Mesenchymal stem cell (in vitro differentiated cells and primary cell): ENCODE measurements at regions not wholly inside any gene's neighbourhood (a gene's known extent, or its start where the extent isn't known, plus 50 kb on each side); places are given as distances from the start of the nearest gene placed in this dataset.

Experiments
- DNase-seq: peaks from one replicate; pipeline ENCODE4 v3.0.0-alpha.2; 2013
- H2AFZ ChIP-seq: one replicate; pipeline ENCODE4 v1.6.1; 2013; ENCODE audit warnings: low read depth, mild to moderate bottlenecking, control low read depth, inconsistent platforms, low read length, moderate library complexity
- H2AK5ac ChIP-seq: 2 replicates; pipeline ENCODE4 v1.6.1; 2013; ENCODE audit warnings: low read length, moderate library complexity, mild to moderate bottlenecking, inconsistent platforms; ENCODE audit not compliant: severe bottlenecking
- H2BK120ac ChIP-seq: one replicate; pipeline ENCODE4 v1.6.1; 2013; ENCODE audit warnings: low read depth, mild to moderate bottlenecking, inconsistent platforms, low read length, moderate library complexity
- H2BK12ac ChIP-seq, 2 experiments: one replicate each; pipeline ENCODE4 v1.6.1; 2013; ENCODE audit warnings: inconsistent platforms in 2 of 2, low read length in 2 of 2, mild to moderate bottlenecking in 2 of 2, moderate library complexity in 2 of 2, control low read depth in 1 of 2
- H2BK15ac ChIP-seq: one replicate; pipeline ENCODE4 v1.6.1; 2013; ENCODE audit warnings: mild to moderate bottlenecking, low read depth, inconsistent platforms; ENCODE audit not compliant: poor library complexity, severe bottlenecking
- H2BK5ac ChIP-seq: 2 replicates; pipeline ENCODE4 v1.6.1; 2013; ENCODE audit warnings: low read depth, mild to moderate bottlenecking, low read length, control low read depth, inconsistent platforms; ENCODE audit not compliant: poor library complexity, severe bottlenecking
- H3K14ac ChIP-seq, 2 experiments: one replicate each; pipeline ENCODE4 v1.6.1; 2013; ENCODE audit warnings: inconsistent platforms in 2 of 2, low read length in 2 of 2, control low read depth in 1 of 2, mild to moderate bottlenecking in 1 of 2, moderate library complexity in 1 of 2
- H3K18ac ChIP-seq, 2 experiments: one replicate each; pipeline ENCODE4 v1.6.1; 2013; ENCODE audit warnings: inconsistent platforms in 2 of 2, low read length in 2 of 2, control low read depth in 1 of 2, low read depth in 1 of 2, mild to moderate bottlenecking in 1 of 2
- H3K23ac ChIP-seq, 2 experiments: one replicate each; pipeline ENCODE4 v1.6.1; 2013; ENCODE audit warnings: inconsistent platforms in 2 of 2, low read length in 2 of 2, mild to moderate bottlenecking in 2 of 2, moderate library complexity in 2 of 2, control low read depth in 1 of 2
- H3K27ac ChIP-seq: 2 replicates; pipeline ENCODE4 v1.5.1; 2013; ENCODE audit warnings: mild to moderate bottlenecking, moderate library complexity, low read length, control low read depth, inconsistent platforms; ENCODE audit not compliant: poor library complexity, severe bottlenecking
- H3K27me3 ChIP-seq, 2 experiments: 2 replicates each; pipeline versions ENCODE4 v1.6.1 to v1.7.0; 2013; ENCODE audit warnings: low read length in 2 of 2, mild to moderate bottlenecking in 2 of 2, moderate library complexity in 2 of 2, control low read depth in 1 of 2, inconsistent platforms in 1 of 2; ENCODE audit not compliant: control insufficient read depth in 1 of 2, insufficient read depth in 1 of 2
- H3K36me3 ChIP-seq, 2 experiments: 2 replicates each; pipeline versions ENCODE4 v1.6.1 to v1.7.0; 2013; ENCODE audit warnings: low read length in 2 of 2, control low read depth in 1 of 2, inconsistent platforms in 1 of 2, low read depth in 1 of 2, mild to moderate bottlenecking in 1 of 2; ENCODE audit not compliant: insufficient read depth in 2 of 2, control insufficient read depth in 1 of 2
- H3K4ac ChIP-seq, 2 experiments: one replicate each; pipeline ENCODE4 v1.6.1; 2013; ENCODE audit warnings: inconsistent platforms in 2 of 2, low read length in 2 of 2, mild to moderate bottlenecking in 2 of 2, moderate library complexity in 2 of 2, control low read depth in 1 of 2, low read depth in 1 of 2
- H3K4me1 ChIP-seq: 2 replicates; pipeline ENCODE4 v1.6.1; 2013; ENCODE audit warnings: low read depth, low read length, control low read depth; ENCODE audit not compliant: control insufficient read depth, insufficient read depth
- H3K4me2 ChIP-seq: 2 replicates; pipeline ENCODE4 v1.6.1; 2013; ENCODE audit warnings: low read length, mild to moderate bottlenecking, inconsistent platforms; ENCODE audit not compliant: poor library complexity, severe bottlenecking
- H3K4me3 ChIP-seq, 2 experiments: 2 replicates each; pipeline versions ENCODE4 v1.5.1 to v1.7.0; 2013; ENCODE audit warnings: low read length in 2 of 2, mild to moderate bottlenecking in 2 of 2, control low read depth in 1 of 2, low read depth in 1 of 2; ENCODE audit not compliant: insufficient read depth in 1 of 2
- H3K79me1 ChIP-seq: replicated peaks from 2 replicates; pipeline ENCODE4 v1.6.1; 2013; ENCODE audit warnings: mild to moderate bottlenecking, control low read depth, low read length, inconsistent platforms; ENCODE audit not compliant: poor library complexity, severe bottlenecking
- H3K9ac ChIP-seq: 2 replicates; pipeline ENCODE4 v1.7.0; 2013; ENCODE audit warnings: mild to moderate bottlenecking, low read length, moderate library complexity
- H3K9me3 ChIP-seq: 2 replicates; pipeline ENCODE4 v1.7.0; 2013; ENCODE audit warnings: mild to moderate bottlenecking, low read length; ENCODE audit not compliant: control insufficient read depth
- H4K8ac ChIP-seq: one replicate; pipeline ENCODE4 v1.6.1; 2013; ENCODE audit warnings: inconsistent platforms, mild to moderate bottlenecking, low read length, moderate library complexity
- H4K91ac ChIP-seq: one replicate; pipeline ENCODE4 v1.6.1; 2013; ENCODE audit warnings: mild to moderate bottlenecking, low read length, inconsistent platforms
- WGBS: methylation state at CpG from one replicate; pipeline ENCODE4 v1.1.7; 2013; ENCODE audit warnings: mixed read lengths; 5-methylcytosine and 5-hydroxymethylcytosine counted together

GRCh38 chr4:67355806-67356205 is 189.5 kb downstream of the CENPC start:
- no peaks in the 10 kb centered on the region for H3K79me1 ChIP-seq
- H3K14ac ChIP-seq, result no peak overlapping the region
- no peak overlapping the region for H2BK12ac ChIP-seq
- no peak overlapping the region for H2BK120ac ChIP-seq
- no peaks in the 10 kb centered on the region for H3K27me3 ChIP-seq
- no peak overlapping the region for H4K91ac ChIP-seq
- H3K18ac ChIP-seq, result no peak overlapping the region
- no peak overlapping the region for H3K4me2 ChIP-seq
- H3K4ac ChIP-seq, result no peak overlapping the region
- no peak overlapping the region for H4K8ac ChIP-seq
- no peak overlapping the region for H3K27ac ChIP-seq
- DNase-seq, result no peak
- H3K4me3 ChIP-seq, result no peak overlapping the region
- H3K4me1 ChIP-seq, result peaks cover 1% of the 10 kb centered on the region
- no peak overlapping the region for H2AFZ ChIP-seq
- H3K23ac ChIP-seq, result no peak overlapping the region
- no peak overlapping the region for H2BK5ac ChIP-seq
- H2BK15ac ChIP-seq, result no peak overlapping the region
- H3K36me3 ChIP-seq, result no peaks in the 10 kb centered on the region
- H3K9me3 ChIP-seq, result no peaks in the 10 kb centered on the region
- H3K9ac ChIP-seq, result no peak overlapping the region
- no peak overlapping the region for H2AK5ac ChIP-seq

- Histone ChIP-seq H3K9me3 (no peaks in the 10 kb centered on the region), H2BK5ac (no peak overlapping the region)
Measured at GRCh38 chr4:67346654-67347053, 198.6 kb downstream of the CENPC start.

GRCh38 chr4:67344594-67345380 is 200.5 kb downstream of the CENPC start:
- no peak overlapping the region for H3K9ac ChIP-seq

More at GRCh38 chr4:67346654-67347053, 198.6 kb downstream of the CENPC start:
- Histone ChIP-seq H2AFZ (no peak overlapping the region), H4K8ac (no peak overlapping the region), H2AK5ac (no peak overlapping the region), H3K4me1 (no peaks in the 10 kb centered on the region), H3K27ac (no peak overlapping the region), H3K18ac (no peak overlapping the region), H3K36me3 (no peaks in the 10 kb centered on the region), H2BK15ac (no peak overlapping the region), H3K4me2 (no peak overlapping the region), H3K27me3 (no peaks in the 10 kb centered on the region), H3K79me1 (no peaks in the 10 kb centered on the region), H3K9ac (no peak overlapping the region), H3K4ac (no peak overlapping the region), H3K4me3 (no peak overlapping the region), H4K91ac (no peak overlapping the region), H3K14ac (no peak overlapping the region), H3K23ac (no peak overlapping the region), H2BK120ac (no peak overlapping the region), H2BK12ac (no peak overlapping the region)
- DNase-seq, result no peak

GRCh38 chr4:67343199-67343598 is 202.1 kb downstream of the CENPC start:
- Histone ChIP-seq H2AFZ (no peak overlapping the region), H2AK5ac (no peak overlapping the region), H3K9ac (no peak overlapping the region), H3K79me1 (no peaks in the 10 kb centered on the region), H4K8ac (no peak overlapping the region), H2BK12ac (no peak overlapping the region), H3K36me3 (no peaks in the 10 kb centered on the region), H2BK15ac (no peak overlapping the region), H3K9me3 (no peaks in the 10 kb centered on the region), H3K23ac (no peak overlapping the region), H3K27ac (no peak overlapping the region), H3K18ac (no peak overlapping the region), H3K4ac (no peak overlapping the region), H3K27me3 (no peaks in the 10 kb centered on the region), H2BK120ac (no peak overlapping the region), H2BK5ac (no peak overlapping the region), H3K14ac (no peak overlapping the region), H3K4me2 (no peak overlapping the region), H3K4me3 (no peak overlapping the region), H4K91ac (no peak overlapping the region), H3K4me1 (no peaks in the 10 kb centered on the region)
- DNase-seq, result no peak

More at GRCh38 chr4:67344594-67345380, 200.5 kb downstream of the CENPC start:
- Histone ChIP-seq H3K79me1 (no peaks in the 10 kb centered on the region), H3K9me3 (no peaks in the 10 kb centered on the region), H3K27me3 (no peaks in the 10 kb centered on the region), H3K14ac (no peak overlapping the region), H2BK15ac (no peak overlapping the region), H3K18ac (no peak overlapping the region), H2BK5ac (no peak overlapping the region), H3K4me1 (no peaks in the 10 kb centered on the region), H4K91ac (no peak overlapping the region), H3K36me3 (no peaks in the 10 kb centered on the region), H2AFZ (no peak overlapping the region), H4K8ac (no peak overlapping the region), H3K4me3 (no peak overlapping the region), H2BK12ac (no peak overlapping the region), H2AK5ac (no peak overlapping the region), H2BK120ac (no peak overlapping the region), H3K4me2 (no peak overlapping the region), H3K23ac (no peak overlapping the region), H3K4ac (no peak overlapping the region), H3K27ac (no peak overlapping the region)
- 18% methylated on average over 1 of the region's 4 CpGs for WGBS
- no peak for DNase-seq
